RCC 7860 (cell line): ENCODE measurements at regions not wholly inside any gene's neighbourhood (a gene's known extent, or its start where the extent isn't known, plus 50 kb on each side); places are given as distances from the start of the nearest gene placed in this dataset.
A peak's percentile ranks its signal among the peaks of the same experiment; 100 is the strongest.

Experiments used
- DNase-seq: peaks from one replicate; pipeline ENCODE4 v3.0.0-alpha.2; 2015; ENCODE audit warnings: low spot score
- FAIRE-seq: peaks from 2 replicates; lab custom pipeline; 2012; peaks lifted over from hg19 to GRCh38; lab: Jason Lieb, UNC

DNA sequence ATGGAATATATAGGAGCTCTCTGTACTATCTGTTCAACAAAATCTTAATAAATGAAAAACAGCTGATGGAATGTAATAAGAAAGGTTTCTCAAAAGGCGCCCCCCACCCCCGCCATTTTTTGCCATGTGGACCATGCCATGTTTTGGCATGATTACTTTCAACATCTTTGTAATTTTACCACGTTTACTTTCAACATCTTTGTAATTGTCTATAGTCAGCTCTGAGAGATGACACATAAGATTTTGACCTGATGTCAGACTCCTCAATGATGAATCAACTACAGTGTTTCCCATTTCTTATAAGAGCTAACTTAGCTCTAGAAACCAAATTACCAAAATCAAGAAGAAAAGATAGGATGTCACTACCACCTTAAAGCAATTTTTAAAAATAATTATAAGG, 144.9 kb upstream of the AHR start:
- DNase-seq: no peak
- FAIRE-seq: no peak

DNA sequence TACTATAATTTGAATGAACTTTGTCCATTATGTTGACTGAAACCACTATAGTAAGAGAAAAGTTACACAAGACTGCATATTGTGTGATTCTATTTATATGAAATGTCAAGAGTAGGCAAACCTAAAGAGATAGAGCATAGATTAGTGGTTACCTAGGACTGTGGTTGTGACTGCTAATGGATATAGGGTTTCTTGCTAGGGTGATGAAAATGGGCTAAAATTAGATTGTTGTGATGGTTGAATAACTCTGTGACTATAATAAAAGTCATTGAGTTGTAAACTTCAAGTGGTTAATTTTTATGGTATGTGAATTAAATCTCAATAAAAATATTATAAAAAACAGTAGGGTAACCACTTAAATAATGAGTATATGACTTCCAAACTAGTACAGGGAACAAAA, 142.9 kb upstream of the AHR start:
- FAIRE-seq: peak; percentile 61

DNA sequence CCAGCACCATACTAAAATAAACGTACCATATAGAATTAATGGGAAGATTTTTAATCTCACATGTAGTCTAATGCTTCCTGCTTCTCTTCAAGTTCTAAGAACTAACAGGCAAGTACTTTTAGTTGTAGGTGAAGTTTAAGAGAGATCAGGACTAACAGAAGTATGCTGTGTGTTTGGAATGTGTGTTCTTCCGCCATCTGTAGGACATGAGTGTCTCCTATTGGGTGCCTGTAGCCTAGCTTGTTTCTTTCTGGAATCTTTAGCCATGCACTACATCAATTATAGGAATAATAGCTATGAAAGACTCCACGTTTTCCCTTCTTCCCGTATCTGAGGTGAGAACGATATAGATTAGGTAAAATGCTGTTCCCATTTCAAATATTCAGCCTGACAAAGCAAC, 140.2 kb upstream of the AHR start:
- DNase-seq (no peak), FAIRE-seq (no peak)

More for the DNA sequence above, 142.9 kb upstream of the AHR start:
- DNase-seq: no peak

DNA sequence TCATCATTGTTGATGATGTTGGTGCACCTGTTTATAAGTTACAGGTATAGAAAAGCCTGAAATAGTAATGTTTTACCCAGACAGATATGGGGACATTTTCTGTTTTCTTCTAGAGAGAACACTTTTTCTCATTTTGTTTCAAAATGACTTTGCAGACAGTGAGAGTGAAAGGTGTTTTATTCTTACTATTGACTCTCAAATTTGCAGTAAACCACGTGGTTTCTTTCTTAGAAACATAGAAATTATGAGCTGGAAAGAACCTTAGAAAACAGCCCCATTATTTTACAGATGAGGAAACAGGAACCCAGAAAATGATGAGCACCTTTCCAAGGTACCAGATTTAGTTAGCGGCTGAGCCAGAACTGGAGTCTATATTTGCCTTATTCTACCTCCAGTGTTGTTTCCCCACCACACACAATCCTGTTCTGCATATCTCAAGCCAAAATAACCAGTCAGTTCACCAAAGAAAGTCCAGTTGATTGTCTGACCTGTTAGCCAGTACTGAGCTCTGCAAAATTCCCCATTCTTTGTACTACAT, 138.9 kb upstream of the AHR start:
- FAIRE-seq (no peak), DNase-seq (no peak)

DNA sequence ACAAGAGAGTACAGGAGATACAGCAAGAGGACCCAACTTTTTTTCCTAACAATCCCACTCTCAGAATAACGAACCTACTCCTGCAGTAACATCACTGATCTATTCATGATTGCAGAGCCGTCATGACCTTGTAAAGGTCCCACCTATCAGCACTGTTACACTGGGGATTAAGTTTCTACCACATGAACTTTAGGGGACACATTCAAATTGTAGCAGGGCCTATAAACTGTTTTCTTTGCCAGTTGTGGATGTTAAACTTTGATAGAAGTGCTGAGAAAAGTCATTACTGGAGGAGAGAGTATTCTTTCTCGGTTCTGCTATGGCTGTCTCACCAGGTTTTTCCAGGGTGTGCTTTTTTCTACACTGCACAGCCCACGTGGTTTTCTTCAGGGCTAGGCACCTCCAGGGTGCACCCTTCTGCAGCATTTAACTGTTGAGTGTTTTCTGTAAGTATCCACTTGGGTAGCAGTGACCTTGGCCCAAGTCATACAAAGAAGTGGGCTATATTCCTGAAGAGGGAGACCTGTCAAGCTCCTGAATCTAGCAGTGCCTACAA, 131.6 kb upstream of the AHR start:
- FAIRE-seq (no peak), DNase-seq (no peak)

DNA sequence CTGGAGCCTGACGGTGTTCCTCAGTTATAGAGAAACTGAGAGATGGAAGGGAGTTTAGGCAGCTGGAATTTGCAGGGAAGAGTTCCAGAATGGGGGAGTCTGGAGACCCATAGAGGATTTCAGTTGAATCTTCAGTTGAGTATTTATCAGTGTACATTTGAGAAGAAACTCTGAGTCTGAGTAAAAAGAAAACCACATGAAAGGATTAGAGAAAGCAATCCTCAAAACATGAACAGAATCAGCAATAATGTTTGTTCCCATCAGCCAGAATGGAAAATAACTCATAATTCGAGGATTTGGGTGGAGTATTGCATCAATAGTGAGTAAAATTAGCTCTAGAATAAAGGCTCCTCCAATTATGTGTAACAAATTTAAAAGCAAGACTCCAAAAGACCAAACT, 130.0 kb upstream of the AHR start:
- DNase-seq: no peak
- FAIRE-seq: no peak

DNA sequence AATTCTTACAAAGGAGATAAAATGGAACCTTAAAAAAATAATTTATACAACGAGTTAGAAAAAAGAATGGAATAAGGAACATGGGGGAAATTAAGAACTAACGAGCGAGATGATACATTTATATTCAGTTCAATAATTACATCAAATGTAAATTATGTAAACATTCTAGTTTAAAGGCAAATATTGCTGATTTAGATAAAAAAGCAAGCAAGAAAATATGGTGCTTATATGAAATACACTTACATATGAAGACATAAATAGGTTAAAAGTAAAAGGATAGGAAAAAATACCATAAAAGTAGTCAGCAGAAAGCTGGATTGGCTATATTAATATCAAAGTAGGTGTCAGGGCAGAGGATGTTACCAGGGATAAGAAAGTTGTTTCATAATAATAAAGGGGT, 127.0 kb upstream of the AHR start:
- DNase-seq (no peak), FAIRE-seq (no peak)

DNA sequence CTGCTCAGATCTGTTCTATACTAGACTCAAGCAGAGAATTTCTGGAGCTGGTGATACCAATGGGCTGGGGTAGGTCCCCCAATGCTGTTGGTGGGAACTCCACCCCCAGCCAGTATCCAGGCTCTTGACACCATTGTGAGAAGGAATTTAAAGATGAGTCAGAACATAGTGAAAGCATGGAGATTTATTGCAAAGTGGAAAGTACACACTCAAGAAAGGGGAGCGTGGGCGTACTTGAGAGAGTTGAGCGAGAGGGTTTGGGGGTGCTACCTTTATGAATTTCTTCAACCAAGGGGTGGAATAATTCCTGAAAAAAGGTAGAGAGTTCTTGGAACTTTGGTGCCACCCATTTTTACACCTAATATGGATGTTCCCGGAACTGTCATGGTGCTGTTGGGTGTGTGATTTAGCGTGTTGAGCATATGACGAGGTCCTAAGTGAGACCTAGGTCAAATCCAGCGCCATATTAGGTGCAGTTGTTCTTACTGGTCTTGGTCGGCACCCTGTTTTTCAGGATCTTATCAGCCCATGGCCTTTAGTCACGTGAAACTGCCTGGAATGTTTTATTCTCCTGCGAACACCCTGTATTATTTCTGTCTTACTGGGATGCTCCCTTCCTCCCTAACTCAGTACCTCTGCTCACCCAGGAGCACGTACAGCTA, 122.0 kb upstream of the AHR start:
- DNase-seq (no peak), FAIRE-seq (no peak)

DNA sequence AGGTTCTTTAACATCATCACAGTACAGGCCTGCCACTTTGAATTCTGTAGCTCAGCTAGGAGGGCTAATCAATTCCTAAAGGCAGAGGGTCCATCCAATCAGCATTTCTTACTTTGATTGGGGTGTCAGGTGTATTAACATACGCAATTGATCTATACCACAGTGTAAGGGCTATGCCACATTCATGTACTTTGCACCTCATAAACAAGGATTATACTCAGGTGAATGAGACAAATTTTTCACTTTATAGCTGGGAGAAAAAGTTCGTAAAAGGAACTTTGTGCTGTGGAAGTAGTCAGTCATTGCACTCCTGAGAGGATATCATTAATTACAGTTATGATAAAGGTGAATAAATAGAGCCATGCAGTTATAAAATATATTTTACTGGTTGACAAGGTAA, 119.9 kb upstream of the AHR start:
- no peak for DNase-seq
- no peak for FAIRE-seq

DNA sequence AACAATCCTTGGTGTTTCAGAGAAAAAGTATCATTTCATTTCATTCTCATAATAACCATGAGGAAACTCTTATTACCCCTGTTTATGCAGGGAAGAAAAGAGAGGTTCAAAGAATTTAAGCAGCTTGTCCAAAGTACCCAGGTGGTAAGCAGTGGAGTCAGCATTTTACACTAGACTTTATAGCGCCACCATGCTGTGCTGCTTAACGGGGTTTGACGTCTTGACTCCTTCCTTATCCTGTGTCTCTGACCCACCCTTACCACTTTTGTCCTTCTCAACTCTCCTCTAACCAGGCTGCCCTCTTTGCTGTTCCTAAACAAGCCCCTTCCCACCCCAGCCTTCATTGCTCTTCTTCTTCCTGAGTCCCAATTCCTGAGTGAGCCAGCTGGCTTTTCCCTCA, 117.0 kb upstream of the AHR start:
- no peak for DNase-seq
- no peak for FAIRE-seq

DNA sequence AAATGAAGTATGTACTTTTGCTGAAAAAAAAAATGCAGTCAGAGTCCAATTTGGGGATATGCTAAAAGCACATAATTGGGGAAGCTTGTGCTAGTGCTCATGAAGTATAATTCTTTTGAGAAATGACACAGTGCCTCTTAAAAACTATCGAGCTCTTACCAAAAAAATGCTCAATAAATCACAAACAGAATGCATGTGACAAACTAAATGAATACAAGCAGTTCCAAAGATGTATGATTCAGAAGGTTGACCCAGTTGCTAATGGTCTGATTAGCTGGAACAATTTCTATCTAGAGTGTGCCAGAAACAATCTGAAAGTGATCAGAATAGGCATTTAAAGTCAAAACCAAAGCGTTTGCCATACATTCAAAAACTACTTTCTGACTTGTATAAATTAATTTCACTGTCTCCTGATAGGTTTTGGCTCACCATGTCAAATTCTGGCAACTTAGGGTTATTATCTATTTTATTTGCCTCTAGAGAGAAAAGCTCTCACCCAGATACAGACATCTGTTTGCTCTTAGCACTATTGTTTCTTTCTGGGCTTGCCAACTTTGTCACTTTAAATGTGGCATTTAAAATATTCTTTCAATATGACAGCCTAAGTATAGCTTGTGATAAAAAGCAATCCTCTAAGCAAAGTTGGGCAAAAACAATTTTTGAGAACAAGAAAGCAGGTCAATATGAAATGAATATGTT, 114.7 kb upstream of the AHR start:
- DNase-seq: no peak
- FAIRE-seq: no peak

DNA sequence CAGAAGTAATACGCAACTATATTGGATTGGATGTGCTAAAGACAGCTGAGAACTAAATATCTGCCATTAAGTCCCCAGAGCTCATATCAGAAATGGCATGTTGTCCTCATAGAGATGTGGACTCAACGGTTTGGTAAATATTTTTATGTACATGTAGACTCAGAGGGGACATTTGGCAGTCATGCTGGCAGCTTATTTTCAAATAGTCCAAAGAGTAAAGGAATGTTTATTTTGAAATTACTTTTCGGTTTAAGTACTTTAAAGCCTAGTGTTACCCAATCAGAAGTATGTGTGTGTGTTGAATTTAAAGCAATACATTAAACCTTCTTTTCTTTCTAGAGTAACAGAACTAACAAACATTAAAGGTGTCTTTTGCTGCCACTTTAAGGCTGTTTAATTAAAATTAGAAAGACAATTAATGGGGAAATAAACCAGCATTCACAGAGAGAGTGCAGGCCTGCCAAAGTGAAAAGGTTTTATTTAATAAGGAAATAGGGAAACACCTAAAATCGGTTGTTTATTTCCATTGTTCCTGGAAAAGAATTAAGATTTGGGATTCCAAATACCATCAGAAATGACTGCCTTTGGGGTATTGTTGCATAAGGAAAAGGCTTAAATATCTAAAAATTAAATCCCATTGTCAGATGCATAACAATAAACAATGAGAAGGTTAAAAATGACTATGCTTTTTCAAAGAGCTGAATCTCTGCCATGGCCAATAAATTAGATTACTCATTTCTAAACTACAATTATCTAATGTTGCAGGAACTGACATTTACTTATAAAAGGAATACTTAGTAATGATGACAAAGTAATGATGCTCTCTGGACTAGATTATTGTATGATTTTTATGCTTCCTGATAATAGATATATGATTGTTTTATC, 113.4 kb upstream of the AHR start:
- FAIRE-seq (peak; percentile 11), DNase-seq (no peak)

DNA sequence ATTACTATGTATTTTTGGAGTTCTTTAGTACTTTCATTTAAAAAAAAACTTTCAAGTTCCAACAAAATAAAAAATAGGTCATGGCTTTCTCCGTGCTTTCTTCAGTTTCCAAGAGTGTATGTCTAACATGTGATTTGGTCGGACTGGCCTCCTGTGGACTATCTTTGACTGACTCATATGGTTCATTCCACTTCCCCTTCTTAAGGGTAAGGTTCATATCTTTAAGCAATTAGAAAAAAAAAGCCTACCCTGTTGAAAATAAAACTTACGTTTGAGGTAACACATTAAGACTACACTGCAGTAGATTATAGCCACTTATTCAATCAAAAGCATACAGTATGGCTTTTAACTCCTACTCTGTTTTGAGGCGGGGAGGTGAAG, 112.8 kb upstream of the AHR start:
- DNase-seq (no peak), FAIRE-seq (no peak)

DNA sequence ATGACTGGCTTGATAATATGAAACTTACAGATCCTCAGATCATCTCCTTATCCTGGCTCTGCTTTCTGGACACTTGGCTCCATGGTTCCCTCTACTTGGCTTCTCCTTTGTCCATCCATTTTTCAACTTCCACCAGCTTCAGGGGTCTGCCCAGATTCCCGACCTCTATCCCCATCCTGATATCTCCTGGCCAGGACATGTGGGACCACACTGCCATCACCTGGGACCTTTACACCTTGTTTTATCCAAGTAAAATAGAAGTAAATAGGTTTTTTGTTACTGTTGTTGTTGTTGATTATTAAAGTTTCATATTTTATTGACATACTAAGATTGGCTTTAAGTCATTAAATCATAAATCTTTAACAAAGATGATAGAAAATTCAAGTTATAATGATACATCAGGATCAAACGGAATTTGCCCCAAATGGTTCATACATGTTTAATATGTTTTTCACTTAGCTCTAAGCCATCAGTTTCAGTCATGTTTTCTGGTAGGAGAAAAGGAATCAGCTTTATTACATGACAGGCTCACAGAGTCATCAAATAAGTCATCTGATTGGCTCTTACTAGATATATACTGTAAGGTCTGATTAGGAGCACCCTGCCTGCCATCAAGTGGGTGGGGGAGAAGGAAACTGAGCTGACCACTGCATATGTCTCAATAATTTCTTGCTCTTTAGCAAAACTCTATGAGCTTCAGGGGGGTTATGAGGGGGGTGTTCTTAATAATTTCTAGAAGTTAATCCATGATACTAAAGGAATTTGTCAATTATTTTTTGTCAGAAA, 111.5 kb upstream of the AHR start:
- FAIRE-seq (no peak), DNase-seq (no peak)

DNA sequence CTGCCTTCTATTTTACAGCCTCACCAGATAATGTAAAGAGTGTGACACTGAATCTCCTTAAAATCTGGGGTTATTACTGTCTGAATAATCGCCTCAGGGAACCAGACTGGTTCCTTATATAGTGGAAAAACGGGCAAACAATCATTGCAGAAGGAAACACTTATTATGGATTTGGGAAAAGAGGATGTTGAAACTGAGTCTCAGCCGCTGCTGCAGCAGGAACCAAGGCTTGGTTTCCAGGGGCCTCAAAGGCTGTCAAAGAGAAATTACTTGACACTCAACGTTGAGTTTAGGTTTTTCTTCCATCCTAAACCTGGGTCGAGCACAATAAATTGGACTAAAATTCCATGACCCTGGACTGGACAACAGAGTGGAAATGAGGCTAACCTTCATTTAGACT, 103.8 kb upstream of the AHR start:
- FAIRE-seq (no peak), DNase-seq (no peak)

DNA sequence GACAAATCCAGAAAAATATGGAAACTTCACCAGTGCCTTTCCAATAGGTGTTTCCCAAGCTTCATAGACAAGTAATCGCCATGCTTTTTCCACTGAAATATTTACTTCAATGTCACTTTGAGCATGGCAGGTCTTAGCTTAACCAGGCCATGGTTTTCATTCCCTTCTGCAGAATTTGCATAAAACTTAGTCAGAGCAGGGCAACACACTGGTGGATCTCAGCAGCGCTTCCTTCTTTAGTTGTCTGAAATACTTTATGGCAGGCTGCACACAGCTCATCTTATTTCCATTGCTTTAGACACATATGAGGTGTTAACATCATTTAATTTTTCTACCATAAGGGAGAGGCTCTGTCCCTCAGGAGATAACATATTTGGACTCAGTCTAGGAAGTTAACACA, 102.9 kb upstream of the AHR start:
- no peak for DNase-seq
- FAIRE-seq: no peak

DNA sequence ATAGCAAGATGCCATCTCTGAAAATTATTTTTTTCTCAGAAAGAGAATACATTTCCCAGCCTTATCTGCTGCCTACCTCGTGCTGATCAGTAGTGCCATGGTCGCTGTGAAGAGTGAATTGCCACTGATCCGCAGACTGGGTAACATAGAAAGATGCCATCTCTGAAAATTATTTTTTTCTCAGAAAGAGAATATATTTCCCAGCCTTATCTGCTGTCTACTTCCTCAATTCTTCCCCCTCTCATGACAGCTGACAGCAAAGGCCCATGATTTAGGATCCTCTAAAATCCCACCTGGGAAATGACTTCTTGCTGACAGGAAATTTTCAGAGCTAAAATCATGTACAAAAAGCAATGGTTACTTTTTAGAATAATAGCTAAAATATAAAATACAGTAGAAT, 92.5 kb upstream of the AHR start:
- DNase-seq (no peak), FAIRE-seq (no peak)

DNA sequence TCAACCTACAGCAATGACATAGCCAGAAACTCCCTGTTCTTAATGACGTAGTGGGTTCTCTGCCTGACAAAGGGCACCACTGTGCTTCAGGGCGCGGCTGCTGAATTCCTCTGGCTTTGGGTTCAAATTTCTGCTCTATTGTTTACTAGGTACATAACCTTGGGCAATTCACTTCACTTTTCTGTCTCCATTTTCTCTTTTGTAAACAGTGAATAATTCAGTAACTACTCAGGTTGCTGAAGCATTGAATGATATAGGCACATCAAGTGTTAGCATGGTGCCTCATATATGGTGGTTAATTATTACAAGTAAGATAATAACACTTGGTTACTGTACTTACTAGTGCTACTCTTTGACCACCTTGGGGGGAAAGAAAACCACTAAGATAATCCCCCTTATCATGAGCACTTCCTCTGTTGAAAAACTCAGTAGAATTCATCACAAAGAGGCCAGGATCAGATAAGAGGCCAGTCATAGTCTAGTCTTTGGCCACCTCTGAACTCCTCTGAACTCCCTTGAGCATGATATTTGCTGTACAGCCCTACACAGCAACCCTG, 92.0 kb upstream of the AHR start:
- peak; percentile 77 for FAIRE-seq

DNA sequence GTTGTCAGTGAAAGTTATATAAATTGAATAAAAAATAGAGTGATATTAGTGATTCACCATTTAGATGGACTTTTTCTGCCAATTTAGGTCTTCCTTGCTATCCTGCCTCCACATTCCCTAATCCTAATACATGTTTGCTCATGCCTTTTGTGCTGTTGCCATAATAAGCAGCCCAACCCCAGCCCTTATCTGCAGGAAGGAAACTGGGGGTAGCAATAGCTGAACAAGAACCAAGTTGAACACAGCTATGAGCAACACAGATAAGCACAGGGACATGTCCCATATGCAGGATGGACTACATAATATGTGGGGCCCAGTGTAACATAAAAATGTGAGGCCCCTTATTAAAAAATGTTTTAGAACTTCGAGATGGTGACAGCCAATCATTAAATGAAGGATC, 91.2 kb upstream of the AHR start:
- no peak for DNase-seq
- FAIRE-seq: no peak

More for the DNA sequence above, 92.0 kb upstream of the AHR start:
- DNase-seq: peak; percentile 66

DNA sequence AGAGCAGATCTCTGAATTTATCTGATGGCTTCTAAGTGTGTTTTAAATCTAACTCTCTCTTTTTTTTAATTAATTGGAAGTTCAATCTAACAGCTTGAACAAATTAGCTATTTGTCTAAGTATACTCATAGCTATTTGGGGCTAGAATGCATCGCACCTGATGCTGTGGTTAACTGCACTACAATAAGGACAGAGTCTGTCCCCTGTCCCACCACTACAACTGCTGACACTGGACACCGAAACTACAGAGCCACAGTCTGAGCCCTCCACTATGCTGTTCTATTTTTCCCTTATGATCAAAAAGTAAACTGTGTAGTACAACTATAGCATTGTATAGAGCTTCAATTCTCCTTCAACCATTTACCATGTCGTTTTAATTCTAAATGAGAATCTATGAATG, 89.4 kb upstream of the AHR start:
- FAIRE-seq (no peak), DNase-seq (no peak)
